AG09309 (cell line): ENCODE measurements at regions not wholly inside any gene's neighbourhood (a gene's known extent, or its start where the extent isn't known, plus 50 kb on each side); places are given as distances from the start of the nearest gene placed in this dataset.
"Not testable (repeated sequence)": the region's sequence is repeated elsewhere in the genome, so short reads cannot be mapped to it uniquely, and the experiment has no call there.

Experiments
- DNase-seq: peaks from one replicate; pipeline ENCODE4 v3.0.0-alpha.2; 2010; ENCODE audit warnings: low read depth
- H3K4me3 ChIP-seq: 2 replicates; pipeline ENCODE4 v1.5.1; 2011; ENCODE audit warnings: mild to moderate bottlenecking, low read depth, low read length, moderate library complexity; ENCODE audit not compliant: control insufficient read depth
- TF ChIP-seq, protein P1 (sequence below): IDR thresholded peaks from 2 replicates; pipeline ENCODE4 v1.5.1; 2011; ENCODE audit warnings: mild to moderate bottlenecking, low read depth, low read length, inconsistent platforms; ENCODE audit not compliant: insufficient read depth, control insufficient read depth; ENCODE audit errors: missing control alignments

DNA sequence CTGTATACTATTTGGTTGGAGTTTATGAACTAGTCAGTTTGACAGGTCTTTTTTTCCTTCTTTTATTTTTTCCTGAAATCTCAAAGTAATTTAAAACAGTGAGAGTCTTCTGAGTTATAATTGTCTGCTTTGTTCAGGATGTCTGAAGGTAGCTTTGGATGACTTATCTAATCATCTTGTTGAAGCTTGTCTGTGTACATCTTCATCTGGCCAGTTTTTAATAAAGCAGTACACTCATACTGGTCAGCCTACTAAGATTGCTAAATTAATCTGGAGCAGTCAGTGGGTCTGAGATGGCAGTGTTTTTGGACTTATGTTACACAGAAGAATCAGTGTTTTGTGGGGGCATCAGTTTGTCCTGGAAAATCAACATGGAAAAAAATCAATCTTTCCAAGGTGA is 482.4 kb downstream of the CDH10 start:
- H3K4me3 ChIP-seq = no peak overlapping the region
- no peak for DNase-seq
- TF ChIP-seq, protein P1, sequence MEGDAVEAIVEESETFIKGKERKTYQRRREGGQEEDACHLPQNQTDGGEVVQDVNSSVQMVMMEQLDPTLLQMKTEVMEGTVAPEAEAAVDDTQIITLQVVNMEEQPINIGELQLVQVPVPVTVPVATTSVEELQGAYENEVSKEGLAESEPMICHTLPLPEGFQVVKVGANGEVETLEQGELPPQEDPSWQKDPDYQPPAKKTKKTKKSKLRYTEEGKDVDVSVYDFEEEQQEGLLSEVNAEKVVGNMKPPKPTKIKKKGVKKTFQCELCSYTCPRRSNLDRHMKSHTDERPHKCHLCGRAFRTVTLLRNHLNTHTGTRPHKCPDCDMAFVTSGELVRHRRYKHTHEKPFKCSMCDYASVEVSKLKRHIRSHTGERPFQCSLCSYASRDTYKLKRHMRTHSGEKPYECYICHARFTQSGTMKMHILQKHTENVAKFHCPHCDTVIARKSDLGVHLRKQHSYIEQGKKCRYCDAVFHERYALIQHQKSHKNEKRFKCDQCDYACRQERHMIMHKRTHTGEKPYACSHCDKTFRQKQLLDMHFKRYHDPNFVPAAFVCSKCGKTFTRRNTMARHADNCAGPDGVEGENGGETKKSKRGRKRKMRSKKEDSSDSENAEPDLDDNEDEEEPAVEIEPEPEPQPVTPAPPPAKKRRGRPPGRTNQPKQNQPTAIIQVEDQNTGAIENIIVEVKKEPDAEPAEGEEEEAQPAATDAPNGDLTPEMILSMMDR = no peak

GRCh38 chr5:24163091-24163490 is 481.7 kb downstream of the CDH10 start:
- TF ChIP-seq, protein P1 = no peak

DNA sequence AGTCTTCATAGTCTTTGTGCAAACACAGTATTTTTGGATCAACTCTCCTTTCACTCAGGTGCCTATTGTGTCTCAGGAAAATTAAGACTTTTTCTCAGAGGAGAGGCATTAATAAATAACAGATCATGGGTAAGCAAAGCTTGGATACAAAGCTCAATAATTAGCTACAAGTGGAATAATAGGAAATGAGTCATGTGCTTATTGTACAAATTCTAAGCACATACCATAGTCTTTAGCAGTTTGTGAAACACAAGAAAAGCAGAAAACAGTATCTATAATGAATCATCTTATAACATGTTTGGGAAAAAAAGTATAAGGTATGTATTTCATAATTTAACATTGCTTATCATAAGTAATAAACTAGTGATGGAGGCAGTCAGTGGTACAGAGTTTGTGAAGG is 477.0 kb downstream of the CDH10 start:
- TF ChIP-seq, protein P1 = no peak
- DNase-seq = no peak
- no peak overlapping the region for H3K4me3 ChIP-seq

More at GRCh38 chr5:24163091-24163490, 481.7 kb downstream of the CDH10 start:
- no peak overlapping the region for H3K4me3 ChIP-seq
- no peak for DNase-seq

GRCh38 chr5:24170026-24170425 is 474.8 kb downstream of the CDH10 start:
- no peak overlapping the region for H3K4me3 ChIP-seq
- DNase-seq = no peak
- TF ChIP-seq, protein P1 = no peak

DNA sequence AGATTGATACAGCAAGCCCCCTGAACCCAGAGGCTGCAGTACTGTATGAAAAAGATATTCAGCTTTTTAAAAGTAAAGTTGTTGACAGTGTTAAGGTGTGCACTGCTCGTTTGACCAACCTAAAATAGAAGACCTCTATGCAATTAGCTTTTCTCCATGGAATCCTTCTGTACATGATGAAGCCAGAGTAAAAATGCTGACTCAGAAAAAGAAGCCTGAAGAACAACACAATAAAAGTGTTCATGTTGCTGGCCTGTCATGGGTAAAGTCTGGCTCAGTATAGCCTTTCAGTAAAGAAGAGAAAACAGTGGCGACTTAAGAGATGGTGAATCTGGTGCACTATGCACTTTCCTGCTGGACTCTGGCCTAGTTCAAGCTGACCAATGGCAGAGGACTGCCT is 473.8 kb downstream of the CDH10 start:
- DNase-seq, H3K4me3 ChIP-seq: not testable (repeated sequence)

GRCh38 chr5:24177821-24178220 is 467.0 kb downstream of the CDH10 start:
- DNase-seq = no peak
- TF ChIP-seq, protein P1 = no peak
- H3K4me3 ChIP-seq = no peak overlapping the region

DNA sequence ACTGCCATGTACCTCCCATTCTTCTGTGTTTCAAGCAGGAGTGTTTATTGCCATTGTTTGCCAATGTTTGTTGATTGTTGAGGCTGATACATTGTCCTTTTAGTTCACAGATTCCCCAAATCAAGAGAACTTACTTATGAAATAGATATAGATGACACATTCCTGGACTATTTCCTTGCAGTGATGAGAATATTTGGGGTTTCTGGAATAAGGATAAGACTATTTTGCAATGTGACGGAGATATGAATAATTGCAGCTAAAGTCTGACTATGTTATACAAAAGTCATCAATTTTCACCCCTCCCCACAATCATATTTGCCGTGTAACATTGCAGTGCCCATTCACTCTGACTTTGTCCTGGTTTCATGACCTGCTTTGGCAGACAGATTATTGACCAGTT is 460.8 kb downstream of the CDH10 start:
- TF ChIP-seq, protein P1 = no peak
- no peak overlapping the region for H3K4me3 ChIP-seq
- no peak for DNase-seq
